ENCODE measurements at regions not wholly inside any gene's neighbourhood (a gene's known extent, or its start where the extent isn't known, plus 50 kb on each side); places are given as distances from the start of the nearest gene placed in this dataset.
"Not testable (repeated sequence)": the region's sequence is repeated elsewhere in the genome, so short reads cannot be mapped to it uniquely, and the experiment has no call there.

DNA sequence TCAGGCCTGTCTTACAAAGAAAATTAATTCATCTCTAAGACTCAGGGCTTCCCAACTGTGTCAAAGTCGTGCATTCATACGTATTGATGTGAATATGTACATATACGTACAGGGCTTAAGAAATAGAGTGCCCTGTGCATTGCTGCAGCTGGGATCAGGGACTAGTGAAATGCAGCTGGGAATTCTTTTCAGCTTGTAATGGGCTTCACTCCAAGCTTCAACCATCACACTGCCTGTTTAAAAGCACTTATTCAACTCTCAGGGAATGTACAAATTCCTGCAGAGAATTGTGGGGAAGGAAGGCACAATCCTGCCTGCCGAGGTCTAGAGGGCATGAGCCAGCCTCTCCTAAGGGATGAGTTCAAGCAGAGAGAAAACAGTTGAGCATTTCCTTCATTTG, 59.6 kb upstream of the MAN2A1 start:
- no peak for DNase-seq

DNA sequence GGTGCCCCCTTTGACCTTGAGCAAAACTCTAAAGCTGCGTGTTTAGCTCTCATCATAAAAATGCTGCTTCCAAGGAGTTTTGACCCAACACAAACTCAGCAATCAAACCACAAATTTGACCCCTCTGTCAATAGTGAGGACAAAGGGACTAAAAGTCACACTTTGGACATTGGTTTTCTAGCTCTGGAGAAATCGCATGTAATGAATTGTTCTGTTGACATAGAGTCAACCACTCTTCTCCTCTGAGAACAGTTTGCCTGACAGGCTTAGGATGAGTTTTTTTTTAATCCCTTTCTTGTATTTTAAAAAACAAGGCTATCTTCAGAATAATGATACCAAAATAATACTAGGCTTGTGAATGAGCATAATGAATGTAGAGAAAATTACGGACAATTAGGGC, 61.1 kb upstream of the MAN2A1 start:
- DNase-seq = no peak

DNA sequence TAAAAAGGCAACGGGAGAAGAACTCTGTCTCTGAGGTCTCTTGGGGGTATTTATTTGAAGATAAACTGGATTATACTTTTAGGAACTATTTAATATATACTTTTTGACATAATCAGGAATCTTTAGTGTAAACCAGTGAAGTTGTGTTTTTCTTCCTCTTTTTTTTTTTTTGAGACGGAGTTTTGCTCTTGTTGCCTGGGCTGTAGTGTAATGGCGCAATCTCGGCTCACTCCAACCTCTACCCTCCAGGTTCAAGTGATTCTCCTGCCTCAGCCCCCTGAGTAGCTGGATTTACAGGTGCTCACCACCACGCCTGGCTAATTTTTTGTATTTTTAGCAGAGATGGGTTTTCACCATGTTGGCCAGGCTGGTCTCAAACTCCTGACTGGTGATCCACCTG, 68.5 kb upstream of the MAN2A1 start:
- not testable (repeated sequence) for DNase-seq

DNA sequence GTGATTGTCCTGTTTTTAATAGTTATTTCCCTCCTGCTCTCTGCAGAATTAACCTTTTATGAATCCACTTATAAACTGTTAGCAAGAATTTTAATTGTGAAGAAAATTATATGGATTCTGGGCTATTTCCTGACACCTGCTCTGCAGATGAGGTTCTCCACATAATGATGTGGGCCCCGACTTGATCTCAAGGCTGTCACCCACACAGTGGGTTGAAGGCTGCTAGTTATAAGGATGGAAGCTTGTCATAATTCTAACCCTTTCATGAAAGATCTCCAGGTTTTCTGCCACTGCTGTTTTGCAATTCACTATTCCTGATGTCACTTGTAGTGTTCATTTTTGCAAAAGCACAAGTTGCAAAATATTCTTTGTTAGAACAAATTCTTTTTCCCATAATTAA, 69.1 kb upstream of the MAN2A1 start:
- DNase-seq = no peak

- DNase-seq = no peak
These were observed 70.1 kb upstream of the MAN2A1 start for GRCh38 chr5:109619606-109620005.

- no peak for DNase-seq
These were observed 70.7 kb upstream of the MAN2A1 start for GRCh38 chr5:109619021-109619460.

- DNase-seq = no peak
These were observed 74.7 kb upstream of the MAN2A1 start for GRCh38 chr5:109614981-109615380.

DNA sequence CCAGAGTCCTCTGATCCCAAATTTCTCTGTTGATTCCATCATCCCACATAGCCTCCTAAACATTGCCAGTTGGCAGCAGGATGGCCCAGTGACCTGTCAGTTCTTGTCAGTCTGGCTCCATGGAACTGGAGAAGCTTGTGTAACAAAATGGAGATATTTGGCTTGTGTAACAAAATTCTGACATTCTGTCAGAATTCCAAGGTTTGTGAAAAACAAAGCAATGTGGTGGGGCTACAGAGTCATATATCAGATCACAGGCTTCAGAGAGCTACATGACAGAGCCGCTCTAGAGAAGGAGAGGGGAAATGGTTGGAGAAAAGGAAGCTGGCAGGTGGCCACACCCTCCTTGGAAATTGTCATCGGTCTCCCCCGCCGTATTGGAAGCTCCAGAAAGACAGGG, 75.4 kb upstream of the MAN2A1 start:
- no peak for DNase-seq

- no peak for DNase-seq
These were observed 77.3 kb upstream of the MAN2A1 start for GRCh38 chr5:109612278-109612905.

DNA sequence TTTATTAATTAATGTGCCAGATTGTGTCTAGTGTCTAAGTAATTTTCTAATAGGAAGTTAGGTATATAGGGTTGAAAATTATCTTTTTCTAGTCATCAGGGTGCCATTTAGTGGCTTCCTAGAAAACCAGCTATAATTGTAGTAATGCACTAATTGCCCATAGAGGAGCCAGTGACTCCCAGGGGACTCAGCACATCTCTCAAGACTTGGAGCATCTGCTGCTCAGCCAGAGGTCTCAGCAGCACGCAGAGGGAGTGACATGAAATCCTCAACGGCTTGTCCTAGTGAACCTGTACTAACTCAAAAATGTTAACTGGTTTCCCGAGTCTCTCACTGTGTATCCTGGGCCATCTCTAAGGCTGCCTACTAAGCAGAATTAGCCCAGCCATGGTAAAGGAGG, 78.2 kb upstream of the MAN2A1 start:
- no peak for DNase-seq

DNA sequence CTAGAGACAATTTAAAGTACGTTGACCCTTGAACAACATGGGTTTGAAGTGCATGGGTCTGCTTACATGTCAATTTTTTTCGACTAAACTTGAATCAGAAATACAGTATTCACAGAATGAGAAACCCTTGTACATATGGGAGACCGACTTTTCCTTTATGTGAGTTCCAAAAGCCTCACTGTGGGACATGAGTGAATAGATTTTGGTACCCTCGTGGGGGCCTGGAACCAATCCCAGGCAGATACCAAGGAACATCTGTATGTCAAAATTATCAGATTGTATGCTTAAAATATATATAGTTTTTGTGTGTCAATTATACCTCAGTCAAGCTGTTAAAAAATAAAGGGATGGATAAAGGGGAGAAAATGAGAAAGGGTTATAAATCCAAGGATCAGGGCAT, 78.7 kb upstream of the MAN2A1 start:
- DNase-seq = no peak

DNA sequence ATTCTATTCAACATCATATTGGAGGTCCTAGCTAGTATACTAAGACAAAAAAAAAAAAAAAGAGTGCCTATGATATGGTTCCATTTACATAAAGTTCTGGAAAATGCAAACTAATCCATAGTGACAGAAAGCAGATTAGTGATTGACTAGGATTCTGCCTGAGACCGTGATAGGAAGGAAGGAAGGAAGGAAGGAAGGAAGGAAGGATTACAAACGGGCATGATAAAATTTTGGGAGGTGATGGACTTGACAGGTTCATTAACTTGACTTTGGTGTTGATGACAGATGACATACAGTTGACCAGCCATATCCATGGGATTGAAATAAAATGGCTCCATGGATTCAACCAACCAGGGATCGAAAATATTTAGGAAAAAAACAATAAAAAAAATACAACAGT, 79.1 kb upstream of the MAN2A1 start:
- DNase-seq = no peak

GRCh38 chr5:109605207-109605730, 84.5 kb upstream of the MAN2A1 start:
- DNase-seq = no peak

- no peak for DNase-seq
These were observed 85.0 kb upstream of the MAN2A1 start for GRCh38 chr5:109604758-109605157.

- DNase-seq = no peak
These were observed 88.0 kb upstream of the MAN2A1 start for GRCh38 chr5:109601736-109602135.

DNA sequence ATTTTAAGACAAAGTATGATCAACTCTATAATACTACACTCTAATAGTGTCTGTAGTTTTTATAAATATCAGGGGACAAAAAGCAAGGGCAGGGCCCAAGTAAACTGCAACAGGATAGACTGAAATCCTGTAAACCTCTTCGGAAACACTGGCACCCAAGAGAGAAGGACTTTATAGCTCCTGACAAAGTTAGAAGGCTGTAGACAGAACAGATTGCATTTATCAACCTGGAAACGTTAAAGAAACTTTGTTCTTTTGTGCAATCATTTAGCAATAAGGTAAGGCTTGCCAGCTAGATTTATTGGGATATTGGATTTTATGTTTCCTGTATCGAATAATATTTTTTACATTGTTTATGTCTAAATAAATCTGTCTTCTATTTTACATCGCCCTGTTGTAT, 91.8 kb upstream of the MAN2A1 start:
- DNase-seq = no peak

GRCh38 chr5:109594217-109594616, 95.5 kb upstream of the MAN2A1 start:
- no peak for DNase-seq

- no peak for DNase-seq
These were observed 98.9 kb upstream of the MAN2A1 start for GRCh38 chr5:109590799-109591198.

DNA sequence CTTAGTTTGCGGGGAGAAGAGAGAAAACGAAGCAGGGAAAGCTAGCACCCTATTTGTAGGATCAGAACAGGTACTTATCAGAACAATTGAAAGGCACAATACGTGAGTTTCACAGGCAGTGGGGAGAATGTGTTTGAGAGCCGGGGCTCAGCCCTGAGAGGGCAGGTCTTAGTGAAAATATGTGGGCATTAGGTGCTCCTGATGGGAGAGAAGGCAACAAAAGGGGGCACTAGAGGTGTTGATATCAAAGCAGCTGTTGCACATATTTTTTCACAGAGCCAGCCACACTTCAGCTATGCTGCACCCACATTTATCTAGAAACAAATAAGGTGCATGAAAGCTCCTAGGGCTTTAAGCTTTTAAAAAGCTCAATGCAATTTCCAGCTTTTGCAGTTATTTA, 99.7 kb upstream of the MAN2A1 start:
- DNase-seq = peak; percentile 2

DNA sequence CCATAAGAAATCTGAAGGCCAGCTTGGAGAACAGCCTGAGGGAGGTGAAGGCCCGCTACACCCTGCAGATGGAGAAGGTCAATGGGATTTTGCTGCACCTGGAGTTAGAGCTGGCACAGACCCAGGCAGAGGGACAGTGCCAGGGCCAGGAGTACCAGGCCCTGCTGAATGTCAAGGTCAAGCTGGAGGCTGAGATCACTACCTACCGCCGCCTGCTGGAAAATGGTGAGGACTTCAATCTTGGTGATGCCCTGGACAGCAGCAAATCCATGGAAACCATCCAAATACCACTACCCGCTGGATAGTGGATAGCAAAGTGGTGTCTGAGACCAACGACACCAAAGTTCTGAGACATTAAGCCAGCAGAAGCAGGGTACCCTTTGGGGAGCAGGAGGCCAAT, 100.5 kb upstream of the MAN2A1 start:
- no peak for DNase-seq

- no peak for DNase-seq
These were observed 101.3 kb upstream of the MAN2A1 start for GRCh38 chr5:109588281-109589035.

- DNase-seq = no peak
These were observed 104.6 kb upstream of the MAN2A1 start for GRCh38 chr5:109584986-109585599.

- DNase-seq = no peak
These were observed 109.5 kb upstream of the MAN2A1 start for GRCh38 chr5:109580225-109580624.

DNA sequence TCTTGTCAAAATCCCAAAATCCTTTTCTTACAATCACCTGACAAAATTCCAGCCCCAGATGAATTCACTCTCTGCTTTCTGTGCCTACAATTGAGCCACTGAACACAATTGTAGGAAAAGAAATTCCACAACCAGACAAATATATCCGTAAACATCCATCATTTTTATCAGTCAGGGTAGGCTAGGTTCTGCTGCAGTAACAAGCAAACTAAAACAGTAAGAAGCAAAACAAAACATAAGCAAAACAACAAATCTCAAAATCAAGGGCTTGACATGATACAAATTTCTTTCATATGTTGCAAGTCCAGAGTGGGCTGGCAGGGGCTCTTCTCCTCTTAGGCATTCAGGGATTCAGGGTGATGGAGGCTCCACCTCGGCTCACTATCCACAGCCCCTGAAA, 114.2 kb upstream of the MAN2A1 start:
- DNase-seq = no peak

All from activated CD4-positive, alpha-beta T cell treated with anti-CD3 and anti-CD28 coated beads, Interleukin-10, Interleukin-2, amounts not matched to agents 100 ng/mL and 50 ng/mL, durations not matched to agents 16 hours and 8 hours (primary cell).